ENCODE measurements at regions not wholly inside any gene's neighbourhood (a gene's known extent, or its start where the extent isn't known, plus 50 kb on each side); places are given as distances from the start of the nearest gene placed in this dataset.
A peak's percentile ranks its signal among the peaks of the same experiment; 100 is the strongest.

GRCh38 chr2:19543663-19544383, 185.4 kb upstream of the OSR1 start:
- no peak for DNase-seq

DNA sequence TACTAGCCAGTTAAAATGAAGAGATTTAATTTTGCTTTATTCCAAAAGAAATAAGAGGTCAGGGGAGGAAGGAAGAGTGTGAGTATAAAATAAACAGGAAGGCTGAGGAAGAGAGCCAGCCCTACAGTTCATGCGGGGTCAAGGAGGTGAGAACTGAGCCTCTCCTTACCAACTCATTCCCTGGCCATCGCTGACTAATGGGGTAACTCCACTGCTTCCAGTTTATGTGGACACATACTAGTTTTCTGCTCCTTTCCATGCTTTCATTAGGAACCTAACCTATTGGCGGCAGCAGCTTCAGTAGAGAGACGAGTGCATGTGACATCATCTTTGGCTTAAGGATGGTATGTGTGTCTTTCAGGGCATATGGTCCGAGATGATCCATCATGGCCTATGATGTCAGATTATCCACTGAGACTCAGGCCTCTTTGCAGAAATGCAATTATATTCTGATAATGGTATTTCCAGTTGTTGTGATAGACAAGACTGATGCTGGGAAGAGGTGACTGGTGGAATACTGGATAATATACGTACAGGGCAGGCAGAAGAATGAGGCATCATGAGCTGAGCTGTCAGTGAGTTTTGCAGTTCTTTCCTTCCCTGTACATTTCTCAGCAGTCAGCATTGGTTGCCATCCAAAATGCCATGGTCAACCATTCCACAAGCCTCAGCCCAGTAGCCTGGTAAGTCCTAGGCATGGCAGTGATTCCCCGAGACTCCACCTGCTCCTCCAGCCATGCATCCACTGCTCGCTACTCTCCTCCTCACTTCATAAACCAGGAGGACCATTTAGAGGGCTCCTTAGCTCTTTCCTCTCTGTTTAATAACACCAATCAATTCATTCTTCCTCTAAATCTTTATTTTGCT, 184.6 kb upstream of the OSR1 start:
- DNase-seq, result no peak

GRCh38 chr2:19541884-19542283, 183.5 kb upstream of the OSR1 start:
- DNase-seq, result no peak

- no peak for DNase-seq
Measured at GRCh38 chr2:19540739-19541525, 182.5 kb upstream of the OSR1 start.

DNA sequence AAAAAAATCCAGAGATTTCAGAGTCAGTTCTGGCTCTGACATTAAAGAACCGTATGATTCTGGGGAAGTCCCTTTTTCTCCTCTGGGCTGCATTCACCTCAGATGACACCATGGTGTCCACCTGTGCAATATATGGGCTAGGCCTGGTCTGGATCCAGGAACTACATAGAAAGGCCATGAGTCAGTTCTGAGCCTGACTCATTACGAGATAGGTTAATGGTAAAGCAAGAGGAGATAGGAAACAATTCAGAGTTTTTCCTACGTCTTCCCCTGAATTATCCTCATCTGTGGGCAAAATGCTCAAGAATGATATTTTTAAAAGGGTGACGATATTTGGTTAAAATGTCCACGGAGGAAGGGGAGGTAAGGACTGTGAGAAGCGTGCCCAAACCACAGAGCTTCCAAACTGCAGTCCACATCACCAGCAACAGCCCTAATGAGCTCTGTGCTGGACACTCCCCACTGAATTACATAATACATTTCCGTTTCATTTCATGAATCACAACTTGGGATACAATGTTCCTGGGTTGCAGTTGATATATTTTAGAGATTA, 180.1 kb upstream of the OSR1 start:
- no peak for DNase-seq

GRCh38 chr2:19536136-19536535, 177.7 kb upstream of the OSR1 start:
- no peak for DNase-seq

GRCh38 chr2:19532547-19533196, 174.2 kb upstream of the OSR1 start:
- no peak for DNase-seq

GRCh38 chr2:19529677-19530076, 171.3 kb upstream of the OSR1 start:
- no peak for DNase-seq

GRCh38 chr2:19527771-19528170, 169.3 kb upstream of the OSR1 start:
- DNase-seq, result no peak

- no peak for DNase-seq
Measured at GRCh38 chr2:19525313-19525712, 166.9 kb upstream of the OSR1 start.

DNA sequence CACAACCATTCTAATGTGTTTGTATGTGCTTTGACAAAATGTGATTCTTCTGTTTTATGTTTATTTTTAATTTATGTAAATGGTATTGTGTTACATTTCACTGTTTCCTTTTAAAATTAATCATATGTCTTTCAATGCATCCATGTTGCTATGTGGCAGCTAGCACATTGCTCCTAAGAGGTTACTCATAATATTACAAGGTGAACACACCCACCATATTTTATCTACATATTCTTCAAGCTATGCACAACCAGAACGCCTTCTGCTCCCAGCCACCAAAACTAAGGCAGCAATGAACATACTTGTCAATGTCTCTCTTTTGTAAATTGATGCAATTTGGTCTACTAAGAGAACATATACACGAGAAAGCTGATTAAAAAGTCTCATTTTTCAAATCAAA, 160.6 kb upstream of the OSR1 start:
- DNase-seq, result no peak

GRCh38 chr2:19507137-19507536, 148.7 kb upstream of the OSR1 start:
- DNase-seq, result no peak

GRCh38 chr2:19505199-19506136, 147.0 kb upstream of the OSR1 start:
- DNase-seq, result no peak

- peak; percentile 43 for DNase-seq
Measured at GRCh38 chr2:19504400-19505198, 146.2 kb upstream of the OSR1 start.

GRCh38 chr2:19503915-19504314, 145.5 kb upstream of the OSR1 start:
- DNase-seq, result no peak

- DNase-seq, result no peak
Measured at GRCh38 chr2:19503406-19503805, 145.0 kb upstream of the OSR1 start.

DNA sequence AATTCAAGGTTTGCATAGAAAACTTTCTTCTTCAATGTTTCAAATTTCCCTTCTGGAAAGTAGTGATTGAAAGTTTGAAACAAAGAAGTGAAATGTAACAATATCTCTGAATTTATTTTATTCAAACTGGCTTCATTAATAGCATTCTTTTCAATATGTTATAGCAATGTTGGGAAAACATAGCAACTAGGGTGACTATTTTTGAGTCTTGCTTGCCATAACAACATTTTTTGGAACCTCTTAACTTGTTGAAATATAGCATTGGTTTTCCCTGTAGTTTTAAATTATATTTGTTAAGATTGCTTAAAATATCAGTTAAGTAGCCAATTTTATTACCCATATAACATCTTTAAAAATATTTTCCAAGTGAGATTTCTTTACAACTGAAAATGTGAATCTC, 141.7 kb upstream of the OSR1 start:
- DNase-seq, result no peak

- DNase-seq, result no peak
Measured at GRCh38 chr2:19496646-19497045, 138.2 kb upstream of the OSR1 start.

GRCh38 chr2:19494241-19494640, 135.8 kb upstream of the OSR1 start:
- DNase-seq, result no peak

DNA sequence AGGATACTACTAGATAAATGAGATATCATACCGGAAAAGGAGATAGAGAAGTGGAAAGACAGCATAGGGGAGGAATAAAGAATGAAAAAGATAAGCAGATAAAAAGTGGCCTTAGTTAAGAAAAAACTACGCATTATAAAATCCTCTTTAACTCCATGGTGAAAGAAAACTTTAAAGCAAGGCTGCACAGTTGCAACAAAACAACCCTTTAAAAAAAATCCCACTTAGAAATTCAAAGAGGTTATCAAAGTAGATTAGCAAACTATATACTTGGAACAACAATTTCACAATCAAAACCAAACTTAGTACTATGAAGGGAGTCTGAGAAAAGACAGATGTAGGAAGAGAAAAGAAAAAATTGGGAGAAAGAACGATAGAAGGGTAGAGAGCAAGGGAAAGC, 133.4 kb upstream of the OSR1 start:
- DNase-seq, result no peak
